Liver (tissue), 7 donors: ENCODE measurements at regions not wholly inside any gene's neighbourhood (a gene's known extent, or its start where the extent isn't known, plus 50 kb on each side); places are given as distances from the start of the nearest gene placed in this dataset.

Experiments used
- DNase-seq: peaks from one replicate; pipeline ENCODE4 v3.0.0-alpha.2; 2017; ENCODE audit warnings: low spot score
- H3K27ac ChIP-seq, 2 donors: one replicate each; pipeline ENCODE4 v1.7.0; 2013; ENCODE audit warnings: inconsistent platforms in 2 of 2, low read length in 2 of 2, control low read depth in 1 of 2, low read depth in 1 of 2, mild to moderate bottlenecking in 1 of 2
- H3K27me3 ChIP-seq, 4 donors: one replicate each; pipeline versions ENCODE4 v1.6.1 to v1.7.0; 2013; ENCODE audit warnings: low read length in 3 of 4, inconsistent platforms in 1 of 4, mild to moderate bottlenecking in 1 of 4, moderate library complexity in 1 of 4; ENCODE audit not compliant: control insufficient read depth in 4 of 4, insufficient read depth in 4 of 4
- H3K36me3 ChIP-seq, 4 donors: one replicate each; pipeline versions ENCODE4 v1.6.1 to v1.7.0; 2013; ENCODE audit warnings: low read length in 3 of 4, mild to moderate bottlenecking in 3 of 4, low read depth in 1 of 4, moderate library complexity in 1 of 4; ENCODE audit not compliant: control insufficient read depth in 4 of 4, insufficient read depth in 3 of 4
- H3K4me1 ChIP-seq, 4 donors: one replicate each; pipeline versions ENCODE4 v1.6.1 to v1.7.0; 2013; ENCODE audit warnings: low read length in 3 of 4, mild to moderate bottlenecking in 3 of 4, moderate library complexity in 1 of 4; ENCODE audit not compliant: control insufficient read depth in 4 of 4, insufficient read depth in 4 of 4
- H3K4me3 ChIP-seq, 3 donors: one replicate each; pipeline versions ENCODE4 v1.6.1 to v1.7.0; 2013; ENCODE audit warnings: low read length in 3 of 3, control low read depth in 1 of 3, low read depth in 1 of 3, mild to moderate bottlenecking in 1 of 3
- H3K9ac ChIP-seq, 2 donors: one replicate each; pipeline ENCODE4 v1.7.0; 2013; ENCODE audit warnings: low read length in 2 of 2, mild to moderate bottlenecking in 2 of 2, moderate library complexity in 2 of 2, control low read depth in 1 of 2, low read depth in 1 of 2
- H3K9me3 ChIP-seq, 4 donors: one replicate each; pipeline versions ENCODE4 v1.6.1 to v1.7.0; 2013; ENCODE audit warnings: low read length in 3 of 4; ENCODE audit not compliant: control insufficient read depth in 4 of 4
- ATF3 ChIP-seq: IDR thresholded peaks from 2 replicates; pipeline ENCODE4 v1.6.1; 2016; ENCODE audit warnings: antibody characterized with exemption
- EGR1 ChIP-seq, 2 donors: IDR thresholded peaks; 2 replicates each; pipeline ENCODE4 v1.6.1; 2016 to 2018; ENCODE audit warnings: antibody characterized with exemption in 2 of 2, low read depth in 2 of 2
- FOXA1 ChIP-seq: IDR thresholded peaks from 2 replicates; pipeline ENCODE4 v1.6.1; 2016; ENCODE audit warnings: antibody characterized with exemption
- FOXA2 ChIP-seq: IDR thresholded peaks from 2 replicates; pipeline ENCODE4 v1.6.1; 2016; ENCODE audit warnings: antibody characterized with exemption
- GABPA ChIP-seq, 2 donors: IDR thresholded peaks in 1 of 2; conservative IDR thresholded peaks in 1 of 2; 2 replicates each; pipeline ENCODE4 v1.6.1; 2016; ENCODE audit warnings: antibody characterized with exemption in 2 of 2, mild to moderate bottlenecking in 1 of 2, moderate library complexity in 1 of 2
- HNF4A ChIP-seq, 2 donors: conservative IDR thresholded peaks; 2 replicates each; pipeline ENCODE4 v1.6.1; 2016; ENCODE audit warnings: antibody characterized with exemption in 2 of 2, mild to moderate bottlenecking in 2 of 2
- HNF4G ChIP-seq: IDR thresholded peaks from 2 replicates; pipeline ENCODE4 v1.6.1; 2016; ENCODE audit warnings: antibody characterized with exemption
- JUND ChIP-seq, 2 donors: IDR thresholded peaks; 2 replicates each; pipeline ENCODE4 v1.6.1; 2016; ENCODE audit warnings: antibody characterized with exemption in 2 of 2
- MAX ChIP-seq: IDR thresholded peaks from 2 replicates; pipeline ENCODE4 v1.6.1; 2016; ENCODE audit warnings: antibody characterized with exemption
- NR2F2 ChIP-seq: IDR thresholded peaks from 2 replicates; pipeline ENCODE4 v1.6.1; 2016; ENCODE audit warnings: antibody characterized with exemption
- RAD21 ChIP-seq, 2 donors: IDR thresholded peaks; 2 replicates each; pipeline ENCODE4 v1.6.1; 2016; ENCODE audit warnings: antibody characterized with exemption in 2 of 2, mild to moderate bottlenecking in 2 of 2
- RXRA ChIP-seq, 2 donors: IDR thresholded peaks; 2 replicates each; pipeline ENCODE4 v1.6.1; 2017 to 2018; ENCODE audit warnings: antibody characterized with exemption in 2 of 2, mild to moderate bottlenecking in 1 of 2
- SP1 ChIP-seq: IDR thresholded peaks from 2 replicates; pipeline ENCODE4 v1.6.1; 2018; ENCODE audit warnings: antibody characterized with exemption, mild to moderate bottlenecking
- TAF1 ChIP-seq: conservative IDR thresholded peaks from 2 replicates; pipeline ENCODE4 v1.6.1; 2016; ENCODE audit warnings: antibody characterized with exemption, mild to moderate bottlenecking
- YY1 ChIP-seq: IDR thresholded peaks from 2 replicates; pipeline ENCODE4 v1.6.1; 2016; ENCODE audit warnings: antibody characterized with exemption, mild to moderate bottlenecking
- TF ChIP-seq, protein P1 (sequence below): IDR thresholded peaks from 2 replicates; pipeline ENCODE4 v1.6.1; 2016; ENCODE audit warnings: antibody characterized with exemption, mild to moderate bottlenecking
- TF ChIP-seq, protein P2 (sequence below): fragments of 150-350 bp; IDR thresholded peaks from 2 replicates; pipeline ENCODE4 v1.5.1; 2017; ENCODE audit warnings: improper control_type of control experiment, low read depth, low read length; ENCODE audit not compliant: missing input control
- TF ChIP-seq, protein P3 (sequence below): IDR thresholded peaks from 2 replicates; pipeline ENCODE4 v1.6.1; 2016; ENCODE audit warnings: antibody characterized with exemption
- donor health status: healthy.
- donor health status: healthy.
- donor health status: healthy.
- donor health status: healthy.

- Histone ChIP-seq H3K9me3 (peaks cover 0 to 9% (median 0%) of the 10 kb centered on the region in 4 donors), H3K27me3 (no peaks in the 10 kb centered on the region), H3K4me1 (no peaks in the 10 kb centered on the region), H3K9ac (no peak overlapping the region), H3K27ac (no peak overlapping the region), H3K36me3 (no peaks in the 10 kb centered on the region), H3K4me3 (no peak overlapping the region)
- no peak for DNase-seq
- TF ChIP-seq, protein P1, sequence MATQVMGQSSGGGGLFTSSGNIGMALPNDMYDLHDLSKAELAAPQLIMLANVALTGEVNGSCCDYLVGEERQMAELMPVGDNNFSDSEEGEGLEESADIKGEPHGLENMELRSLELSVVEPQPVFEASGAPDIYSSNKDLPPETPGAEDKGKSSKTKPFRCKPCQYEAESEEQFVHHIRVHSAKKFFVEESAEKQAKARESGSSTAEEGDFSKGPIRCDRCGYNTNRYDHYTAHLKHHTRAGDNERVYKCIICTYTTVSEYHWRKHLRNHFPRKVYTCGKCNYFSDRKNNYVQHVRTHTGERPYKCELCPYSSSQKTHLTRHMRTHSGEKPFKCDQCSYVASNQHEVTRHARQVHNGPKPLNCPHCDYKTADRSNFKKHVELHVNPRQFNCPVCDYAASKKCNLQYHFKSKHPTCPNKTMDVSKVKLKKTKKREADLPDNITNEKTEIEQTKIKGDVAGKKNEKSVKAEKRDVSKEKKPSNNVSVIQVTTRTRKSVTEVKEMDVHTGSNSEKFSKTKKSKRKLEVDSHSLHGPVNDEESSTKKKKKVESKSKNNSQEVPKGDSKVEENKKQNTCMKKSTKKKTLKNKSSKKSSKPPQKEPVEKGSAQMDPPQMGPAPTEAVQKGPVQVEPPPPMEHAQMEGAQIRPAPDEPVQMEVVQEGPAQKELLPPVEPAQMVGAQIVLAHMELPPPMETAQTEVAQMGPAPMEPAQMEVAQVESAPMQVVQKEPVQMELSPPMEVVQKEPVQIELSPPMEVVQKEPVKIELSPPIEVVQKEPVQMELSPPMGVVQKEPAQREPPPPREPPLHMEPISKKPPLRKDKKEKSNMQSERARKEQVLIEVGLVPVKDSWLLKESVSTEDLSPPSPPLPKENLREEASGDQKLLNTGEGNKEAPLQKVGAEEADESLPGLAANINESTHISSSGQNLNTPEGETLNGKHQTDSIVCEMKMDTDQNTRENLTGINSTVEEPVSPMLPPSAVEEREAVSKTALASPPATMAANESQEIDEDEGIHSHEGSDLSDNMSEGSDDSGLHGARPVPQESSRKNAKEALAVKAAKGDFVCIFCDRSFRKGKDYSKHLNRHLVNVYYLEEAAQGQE: no peak
- TF ChIP-seq, protein P2, sequence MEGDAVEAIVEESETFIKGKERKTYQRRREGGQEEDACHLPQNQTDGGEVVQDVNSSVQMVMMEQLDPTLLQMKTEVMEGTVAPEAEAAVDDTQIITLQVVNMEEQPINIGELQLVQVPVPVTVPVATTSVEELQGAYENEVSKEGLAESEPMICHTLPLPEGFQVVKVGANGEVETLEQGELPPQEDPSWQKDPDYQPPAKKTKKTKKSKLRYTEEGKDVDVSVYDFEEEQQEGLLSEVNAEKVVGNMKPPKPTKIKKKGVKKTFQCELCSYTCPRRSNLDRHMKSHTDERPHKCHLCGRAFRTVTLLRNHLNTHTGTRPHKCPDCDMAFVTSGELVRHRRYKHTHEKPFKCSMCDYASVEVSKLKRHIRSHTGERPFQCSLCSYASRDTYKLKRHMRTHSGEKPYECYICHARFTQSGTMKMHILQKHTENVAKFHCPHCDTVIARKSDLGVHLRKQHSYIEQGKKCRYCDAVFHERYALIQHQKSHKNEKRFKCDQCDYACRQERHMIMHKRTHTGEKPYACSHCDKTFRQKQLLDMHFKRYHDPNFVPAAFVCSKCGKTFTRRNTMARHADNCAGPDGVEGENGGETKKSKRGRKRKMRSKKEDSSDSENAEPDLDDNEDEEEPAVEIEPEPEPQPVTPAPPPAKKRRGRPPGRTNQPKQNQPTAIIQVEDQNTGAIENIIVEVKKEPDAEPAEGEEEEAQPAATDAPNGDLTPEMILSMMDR: no peak
- TF ChIP-seq JUND (IDR thresholded peaks at IDR 0.05) (no peak), HNF4A (conservative IDR thresholded peaks at IDR 0.05) (no peak), SP1 (no peak), YY1 (no peak), HNF4G (no peak), RAD21 (IDR thresholded peaks at IDR 0.05) (no peak), TAF1 (no peak), EGR1 (IDR thresholded peaks at IDR 0.05; ENCODE audit: low read depth in 2 of 2) (no peak), NR2F2 (no peak), FOXA2 (no peak), ATF3 (no peak), GABPA (IDR thresholded peaks at IDR 0.05 in 1 of 2, conservative IDR thresholded peaks at IDR 0.05 in 1 of 2) (no peak), MAX (no peak), FOXA1 (no peak), RXRA (IDR thresholded peaks at IDR 0.05) (no peak)
- TF ChIP-seq, protein P3, sequence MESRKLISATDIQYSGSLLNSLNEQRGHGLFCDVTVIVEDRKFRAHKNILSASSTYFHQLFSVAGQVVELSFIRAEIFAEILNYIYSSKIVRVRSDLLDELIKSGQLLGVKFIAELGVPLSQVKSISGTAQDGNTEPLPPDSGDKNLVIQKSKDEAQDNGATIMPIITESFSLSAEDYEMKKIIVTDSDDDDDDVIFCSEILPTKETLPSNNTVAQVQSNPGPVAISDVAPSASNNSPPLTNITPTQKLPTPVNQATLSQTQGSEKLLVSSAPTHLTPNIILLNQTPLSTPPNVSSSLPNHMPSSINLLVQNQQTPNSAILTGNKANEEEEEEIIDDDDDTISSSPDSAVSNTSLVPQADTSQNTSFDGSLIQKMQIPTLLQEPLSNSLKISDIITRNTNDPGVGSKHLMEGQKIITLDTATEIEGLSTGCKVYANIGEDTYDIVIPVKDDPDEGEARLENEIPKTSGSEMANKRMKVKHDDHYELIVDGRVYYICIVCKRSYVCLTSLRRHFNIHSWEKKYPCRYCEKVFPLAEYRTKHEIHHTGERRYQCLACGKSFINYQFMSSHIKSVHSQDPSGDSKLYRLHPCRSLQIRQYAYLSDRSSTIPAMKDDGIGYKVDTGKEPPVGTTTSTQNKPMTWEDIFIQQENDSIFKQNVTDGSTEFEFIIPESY: no peak
Measured at GRCh38 chr18:29430416-29430815, 1253.5 kb upstream of the CDH2 start.

DNA sequence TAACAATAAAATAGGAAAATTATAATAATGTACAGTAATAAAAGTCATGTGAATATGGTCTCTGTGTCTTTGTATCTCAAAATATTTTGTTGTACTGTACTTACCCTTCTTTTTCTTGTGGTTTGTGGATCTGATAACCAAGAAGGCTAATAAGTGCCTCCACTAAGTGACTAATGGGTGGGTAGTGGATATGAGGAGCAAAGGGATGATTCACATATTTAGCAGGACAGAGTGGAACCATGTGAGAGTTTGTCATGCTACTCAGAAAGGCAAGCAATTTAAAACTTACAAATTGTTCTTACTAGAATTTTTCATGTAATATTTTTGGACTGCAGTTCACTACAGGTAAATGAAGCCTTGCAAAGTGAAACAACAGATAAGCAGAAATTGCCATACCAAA lies 1241.2 kb upstream of the CDH2 start:
- no peaks in the 10 kb centered on the region for H3K36me3 ChIP-seq
- no peaks in the 10 kb centered on the region for H3K27me3 ChIP-seq
- H3K4me1 ChIP-seq: no peaks in the 10 kb centered on the region
- H3K9ac ChIP-seq: no peak overlapping the region
- H3K9me3 ChIP-seq: peaks cover 0 to 7% (median 3%) of the 10 kb centered on the region in 4 donors
- no peak overlapping the region for H3K27ac ChIP-seq
- H3K4me3 ChIP-seq: no peak overlapping the region
- DNase-seq: no peak
- TF ChIP-seq, protein P2: no peak
- no peak for TF ChIP-seq EGR1 (IDR thresholded peaks at IDR 0.05; ENCODE audit: low read depth in 2 of 2)
- TF ChIP-seq HNF4A (conservative IDR thresholded peaks at IDR 0.05): no peak
- no peak for TF ChIP-seq ATF3
- TF ChIP-seq SP1: no peak
- TF ChIP-seq HNF4G: no peak
- TF ChIP-seq, protein P3: no peak
- no peak for TF ChIP-seq GABPA (IDR thresholded peaks at IDR 0.05 in 1 of 2, conservative IDR thresholded peaks at IDR 0.05 in 1 of 2)
- TF ChIP-seq RAD21 (IDR thresholded peaks at IDR 0.05): no peak
- no peak for TF ChIP-seq JUND (IDR thresholded peaks at IDR 0.05)
- TF ChIP-seq MAX: no peak
- no peak for TF ChIP-seq YY1
- TF ChIP-seq RXRA (IDR thresholded peaks at IDR 0.05): no peak
- no peak for TF ChIP-seq TAF1
